ENCODE measurements at regions not wholly inside any gene's neighbourhood (a gene's known extent, or its start where the extent isn't known, plus 50 kb on each side); places are given as distances from the start of the nearest gene placed in this dataset.

GRCh38 chr10:108608860-108609259 lies 1314.5 kb downstream of the XPNPEP1 start:
- no peak for TF ChIP-seq CTCF (conservative IDR thresholded peaks at IDR 0.05)
- TF ChIP-seq EZH2 (IDR thresholded peaks at IDR 0.05; ENCODE audit: low read depth) = no peak

All from PC-9 (cell line).